ENCODE measurements at regions not wholly inside any gene's neighbourhood (a gene's known extent, or its start where the extent isn't known, plus 50 kb on each side); places are given as distances from the start of the nearest gene placed in this dataset.

- DNase-seq (ENCODE audit: low read depth in 2 of 2): no peak
These were observed 389.6 kb downstream of the LRIG3 start for GRCh38 chr12:58530742-58531062.

GRCh38 chr12:58532855-58533608, 387.3 kb downstream of the LRIG3 start:
- no peak for DNase-seq (ENCODE audit: low read depth in 2 of 2)

DNA sequence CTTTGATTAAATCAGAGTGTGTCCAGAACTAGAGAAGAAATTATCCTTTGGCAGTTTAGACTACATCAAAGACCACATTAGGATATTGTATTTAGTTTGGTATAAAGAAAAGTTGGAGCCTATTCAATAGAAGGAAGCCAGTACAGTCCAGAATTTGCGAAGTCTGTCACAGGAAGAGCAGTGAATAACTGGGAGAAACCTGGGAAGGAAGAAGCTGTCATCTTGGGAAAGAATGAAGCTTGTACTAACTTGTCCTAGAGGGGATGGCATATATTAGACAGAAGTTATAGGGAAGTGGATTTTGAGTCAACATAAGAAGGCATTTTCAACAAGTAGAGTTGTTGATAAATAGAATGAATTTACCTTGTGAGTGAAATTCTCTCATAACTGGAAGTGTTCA, 386.7 kb downstream of the LRIG3 start:
- no peak for DNase-seq (ENCODE audit: low read depth in 2 of 2)

DNA sequence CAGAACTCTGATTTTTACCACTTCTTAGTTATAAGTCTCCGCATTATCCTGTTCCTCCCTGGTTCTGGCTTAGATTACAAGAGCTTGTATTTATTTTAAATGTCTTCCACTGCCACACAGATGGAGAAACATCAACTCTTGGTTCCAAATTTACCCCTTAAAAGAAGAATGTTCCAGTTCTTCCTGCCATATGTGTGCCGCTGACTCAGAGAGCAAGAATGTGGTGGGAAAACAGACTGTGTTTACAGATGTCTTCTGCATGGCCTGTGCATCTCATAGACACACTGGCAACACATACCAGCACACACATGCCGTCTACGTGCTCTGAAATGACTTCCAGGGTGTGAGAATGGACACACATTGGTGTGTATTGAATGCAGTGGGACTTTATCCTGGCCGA, 383.0 kb downstream of the LRIG3 start:
- no peak for DNase-seq (ENCODE audit: low read depth in 2 of 2)

DNA sequence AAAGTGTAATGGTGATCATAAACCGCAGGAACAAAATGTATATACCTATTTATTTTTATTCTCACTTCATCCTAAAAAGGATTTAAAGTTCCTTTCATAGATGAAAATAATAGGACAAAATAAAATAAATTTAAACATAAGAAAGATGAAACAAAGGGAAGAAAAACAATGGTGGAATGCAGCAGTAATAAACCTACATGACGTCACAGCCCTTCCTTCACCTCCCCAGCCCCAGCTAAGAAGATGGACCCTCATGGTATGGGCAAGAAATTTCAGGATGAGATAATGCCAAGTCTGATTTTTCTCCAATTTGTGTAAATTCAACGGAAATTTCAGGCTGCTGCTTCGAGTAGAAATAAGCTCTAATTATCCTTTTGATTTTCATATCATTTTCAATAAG, 381.0 kb downstream of the LRIG3 start:
- no peak for DNase-seq (ENCODE audit: low read depth in 2 of 2)

DNA sequence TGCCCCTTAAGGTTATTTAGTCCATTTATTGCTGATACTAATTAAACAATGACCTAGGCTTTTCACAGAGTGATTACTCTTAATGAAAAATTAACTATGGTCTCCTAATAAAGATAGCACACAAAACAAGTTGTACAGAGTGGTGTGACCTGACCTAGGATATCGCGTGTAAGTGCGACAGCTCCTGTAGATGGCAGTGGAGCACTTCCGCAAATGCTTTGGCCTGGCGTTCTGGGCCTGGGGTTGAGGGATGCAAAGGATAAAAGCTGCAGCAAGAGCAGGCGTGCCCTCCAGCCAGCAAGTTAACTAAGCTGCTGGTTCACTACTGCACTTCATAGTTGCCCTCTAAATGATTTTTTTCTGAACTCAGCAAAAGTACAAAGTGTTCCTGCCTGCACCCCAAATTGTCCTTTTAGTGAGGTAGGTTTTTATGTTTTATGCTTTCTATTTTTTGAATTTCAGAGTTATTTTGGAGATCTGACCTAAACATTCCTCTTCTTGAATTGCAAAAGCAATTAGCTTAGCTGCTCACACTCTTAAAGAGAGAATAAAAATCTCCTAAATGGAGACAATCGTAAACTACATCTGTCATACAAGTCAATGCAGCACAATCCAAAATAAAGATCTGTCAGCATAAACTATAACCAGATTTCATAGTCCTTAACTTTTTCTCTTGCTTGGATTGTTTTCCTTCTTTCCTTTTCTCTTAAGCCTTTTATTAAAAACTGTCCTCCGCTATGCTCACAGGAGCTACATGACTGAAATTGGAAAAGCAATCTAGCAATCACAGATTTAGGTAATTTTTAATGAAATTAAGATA, 379.6 kb downstream of the LRIG3 start:
- peak in 1 of 2 donors; percentile 5 for DNase-seq (ENCODE audit: low read depth in 2 of 2)

DNA sequence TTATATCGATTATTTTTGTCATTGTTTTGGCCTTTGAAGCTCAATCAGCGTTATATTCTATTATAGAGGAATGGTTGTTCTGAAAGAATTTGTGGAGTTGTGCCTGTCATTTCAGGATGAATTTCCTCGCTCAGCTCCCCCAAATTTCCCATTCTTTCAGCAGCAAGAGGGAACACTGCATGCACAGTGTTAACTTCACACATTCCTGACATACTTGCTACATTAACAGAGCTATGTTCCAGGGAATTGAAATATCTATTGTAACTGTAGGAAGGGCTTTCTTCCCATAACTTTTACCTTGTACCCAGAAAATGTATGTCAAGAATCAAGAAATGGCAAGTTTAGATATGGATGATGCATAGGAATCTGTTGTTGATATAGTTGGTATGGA, 379.0 kb downstream of the LRIG3 start:
- no peak for DNase-seq (ENCODE audit: low read depth in 2 of 2)

- DNase-seq (ENCODE audit: low read depth in 2 of 2): no peak
These were observed 376.0 kb downstream of the LRIG3 start for GRCh38 chr12:58544281-58544680.

GRCh38 chr12:58547217-58547616, 373.1 kb downstream of the LRIG3 start:
- no peak for DNase-seq (ENCODE audit: low read depth in 2 of 2)

DNA sequence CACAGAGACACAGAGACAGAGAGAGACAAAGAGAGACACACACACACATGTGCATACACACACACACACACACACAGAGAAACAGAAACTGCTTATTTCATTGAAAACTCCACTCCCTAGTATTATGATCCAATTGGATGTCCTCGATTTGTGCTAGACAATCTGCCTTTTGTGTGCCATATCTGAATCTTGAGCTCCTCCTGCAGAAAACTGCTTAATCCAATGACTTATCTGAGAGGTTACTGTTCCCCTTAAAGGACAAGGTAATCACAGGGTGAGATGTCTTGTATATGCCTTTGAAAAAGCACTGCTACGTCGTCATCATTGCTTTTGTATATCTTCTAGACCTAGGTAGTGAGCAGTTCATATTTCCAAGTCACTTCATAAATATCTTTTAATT, 371.5 kb downstream of the LRIG3 start:
- DNase-seq (ENCODE audit: low read depth in 2 of 2): no peak

- DNase-seq (ENCODE audit: low read depth in 2 of 2): no peak
These were observed 365.7 kb downstream of the LRIG3 start for GRCh38 chr12:58554522-58555157.

GRCh38 chr12:58557171-58557570, 363.1 kb downstream of the LRIG3 start:
- DNase-seq (ENCODE audit: low read depth in 2 of 2): no peak

GRCh38 chr12:58557661-58558060, 362.6 kb downstream of the LRIG3 start:
- no peak for DNase-seq (ENCODE audit: low read depth in 2 of 2)

GRCh38 chr12:58563621-58564020, 356.7 kb downstream of the LRIG3 start:
- DNase-seq (ENCODE audit: low read depth in 2 of 2): no peak

GRCh38 chr12:58564721-58565120, 355.6 kb downstream of the LRIG3 start:
- DNase-seq (ENCODE audit: low read depth in 2 of 2): no peak

DNA sequence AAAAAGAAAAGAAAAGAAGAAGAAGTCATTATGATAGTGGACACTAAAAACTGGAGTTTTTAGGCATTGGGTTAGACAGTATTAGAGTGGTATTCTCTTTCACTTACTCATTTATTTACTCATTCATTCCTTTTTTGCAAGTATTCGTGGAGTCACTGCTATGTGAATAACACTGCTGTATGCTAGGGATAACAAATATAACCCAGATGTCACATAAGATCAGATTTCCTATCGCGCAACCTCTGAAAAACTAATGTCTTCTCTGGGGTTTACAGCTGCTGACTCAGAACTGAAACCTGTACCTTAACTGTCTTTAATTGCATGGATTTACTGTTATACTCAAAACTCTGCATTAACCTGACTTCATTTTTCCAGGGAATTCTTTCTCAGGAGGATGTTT, 353.7 kb downstream of the LRIG3 start:
- no peak for DNase-seq (ENCODE audit: low read depth in 2 of 2)

- DNase-seq (ENCODE audit: low read depth in 2 of 2): no peak
These were observed 353.1 kb downstream of the LRIG3 start for GRCh38 chr12:58567189-58567588.

- DNase-seq (ENCODE audit: low read depth in 2 of 2): no peak
These were observed 349.9 kb downstream of the LRIG3 start for GRCh38 chr12:58570411-58570810.

GRCh38 chr12:58575256-58575655, 345.0 kb downstream of the LRIG3 start:
- DNase-seq (ENCODE audit: low read depth in 2 of 2): no peak

GRCh38 chr12:58576081-58576480, 344.2 kb downstream of the LRIG3 start:
- no peak for DNase-seq (ENCODE audit: low read depth in 2 of 2)

DNA sequence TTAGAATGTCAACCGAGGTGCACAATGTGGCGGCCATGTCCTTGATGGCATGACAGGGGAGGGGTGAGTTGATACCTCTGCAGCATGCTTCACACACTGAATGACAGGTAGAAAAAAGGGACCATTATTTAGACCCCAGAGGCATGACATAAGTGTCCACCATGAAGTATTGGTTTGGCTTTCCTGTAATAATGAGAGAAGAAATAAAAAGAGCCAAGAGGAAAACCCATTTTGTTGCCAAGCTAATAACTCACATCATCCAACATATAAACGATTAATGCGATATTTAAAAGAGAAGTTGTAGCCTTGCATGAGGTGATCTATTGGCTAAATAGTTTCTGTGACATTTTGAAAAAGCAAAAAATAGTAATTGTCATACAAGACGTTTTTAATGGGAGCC, 343.4 kb downstream of the LRIG3 start:
- no peak for DNase-seq (ENCODE audit: low read depth in 2 of 2)

- DNase-seq (ENCODE audit: low read depth in 2 of 2): no peak
These were observed 340.2 kb downstream of the LRIG3 start for GRCh38 chr12:58580095-58580494.

DNA sequence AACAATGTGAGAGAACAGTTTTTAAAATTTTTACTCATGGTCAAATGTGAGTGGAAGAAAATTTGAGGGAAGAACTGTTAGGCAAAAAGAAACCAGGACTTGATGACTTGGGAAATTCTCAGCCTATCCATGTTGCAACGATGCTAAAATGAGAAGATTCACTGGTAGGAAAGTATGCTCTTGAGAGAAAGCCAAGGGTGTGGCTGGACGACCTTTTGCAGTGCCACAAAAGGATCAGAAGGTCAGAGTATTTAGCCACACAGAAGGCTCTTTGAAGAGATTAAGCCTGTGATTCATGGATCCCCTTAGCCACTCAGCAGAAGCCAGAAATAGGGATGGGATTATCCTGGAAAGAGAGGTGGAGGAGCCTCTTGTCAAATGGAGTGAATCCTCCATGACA, 336.8 kb downstream of the LRIG3 start:
- DNase-seq (ENCODE audit: low read depth in 2 of 2): no peak

Measured in activated CD4-positive, alpha-beta T cell treated with anti-CD3 and anti-CD28 coated beads for 24 hours (primary cell).